DMS53 treated with DMSO at 0.1 percent for 48 hours (cell line): ENCODE measurements at regions not wholly inside any gene's neighbourhood (a gene's known extent, or its start where the extent isn't known, plus 50 kb on each side); places are given as distances from the start of the nearest gene placed in this dataset.

ENCODE experiments used
- DNase-seq: peaks from one replicate; lab custom pipeline; 2025; ENCODE audit not compliant: unreplicated experiment; lab: John Stamatoyannopoulos, UW

DNA sequence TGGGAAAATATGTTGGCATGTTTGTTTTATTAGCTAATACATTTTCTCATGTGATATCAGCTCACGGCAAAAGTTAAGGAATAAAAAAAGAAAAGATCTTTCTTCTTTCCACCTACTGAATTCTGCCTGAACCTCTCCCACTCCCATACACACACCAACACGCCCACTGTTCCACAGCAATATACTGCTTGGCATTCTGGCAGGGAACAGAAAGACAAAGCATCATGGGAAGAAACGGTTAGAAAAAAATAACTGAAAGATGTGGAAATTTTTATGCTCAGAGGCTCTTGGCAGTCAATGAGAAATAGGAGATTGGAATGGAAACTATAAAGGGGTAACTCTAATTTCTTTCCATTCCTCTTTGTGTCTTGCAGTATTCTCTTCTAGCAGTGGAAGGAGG, 268.5 kb downstream of the FOXG1 start:
- no peak for DNase-seq

DNA sequence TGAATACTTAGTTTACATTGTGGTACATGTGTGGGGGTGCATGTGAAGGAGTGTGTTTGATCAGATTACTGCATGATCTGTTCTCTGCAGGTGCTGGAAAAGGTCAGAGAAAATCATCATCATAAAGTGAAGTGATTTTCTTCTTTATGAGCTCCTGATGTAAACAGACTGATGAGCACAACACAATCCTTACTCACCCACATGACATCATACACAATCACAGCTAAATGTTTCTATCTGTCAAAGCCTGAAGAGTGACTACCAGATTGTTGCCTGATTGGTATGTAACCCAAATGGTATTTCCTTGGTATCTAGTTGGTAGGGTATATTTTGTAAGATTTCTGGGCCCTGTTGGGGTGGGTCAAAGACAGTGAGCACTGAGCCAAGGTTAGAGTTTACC, 270.8 kb downstream of the FOXG1 start:
- DNase-seq: no peak

DNA sequence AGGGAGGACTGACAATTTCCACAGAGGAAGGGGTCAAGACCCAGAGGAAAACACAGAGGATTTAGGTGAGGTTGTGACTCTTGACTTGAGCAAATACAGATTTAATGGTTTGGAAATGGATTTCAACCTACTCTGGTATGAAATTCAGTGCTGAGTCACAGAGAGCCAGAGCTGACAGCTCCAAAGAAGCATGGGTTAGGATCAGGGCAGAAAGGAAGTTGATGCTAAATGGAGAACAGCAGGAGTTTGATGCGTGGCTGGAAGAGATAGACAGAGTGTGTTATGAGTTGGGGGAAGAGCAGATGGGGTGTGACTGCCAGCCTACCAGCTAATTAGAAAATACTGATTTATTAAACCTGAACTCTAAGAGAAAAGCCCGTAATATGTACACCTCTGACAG, 272.6 kb downstream of the FOXG1 start:
- DNase-seq: no peak

DNA sequence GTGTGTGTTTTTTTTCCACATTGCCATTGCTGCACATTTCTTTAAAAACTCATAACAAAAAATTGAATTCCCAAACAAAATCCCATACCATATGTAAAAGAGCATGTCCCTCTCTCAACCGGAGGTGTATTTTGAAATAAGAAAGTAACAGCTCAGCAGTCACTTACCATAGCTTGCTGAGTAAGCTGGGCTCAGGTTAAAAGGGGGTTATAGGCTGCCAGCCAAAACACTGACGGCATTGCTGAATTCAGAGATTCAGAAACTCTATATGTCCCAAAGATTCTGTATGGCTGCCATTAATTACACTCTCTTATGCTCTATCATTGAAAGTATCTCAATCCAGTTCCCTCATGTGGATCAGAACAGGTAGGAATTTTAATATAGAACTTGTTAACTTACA, 276.0 kb downstream of the FOXG1 start:
- DNase-seq: no peak

DNA sequence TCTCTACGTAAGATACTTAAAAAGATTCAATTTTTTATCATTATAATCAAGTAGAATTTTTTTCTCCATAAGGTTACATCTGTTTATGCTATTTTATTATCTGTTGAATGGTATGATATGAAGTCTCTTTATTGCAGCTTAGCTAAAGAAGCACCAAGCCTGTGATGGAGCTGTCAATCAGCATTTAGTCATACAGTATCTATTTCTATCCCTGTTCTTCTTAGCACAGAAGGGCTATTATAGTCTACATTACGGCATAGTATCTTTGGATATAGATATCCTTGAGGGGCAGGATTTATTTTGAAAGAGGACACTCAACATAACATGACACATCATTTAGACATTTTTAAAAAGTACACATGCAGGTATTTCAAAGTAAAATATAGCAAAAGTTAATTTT, 277.1 kb downstream of the FOXG1 start:
- no peak for DNase-seq

DNA sequence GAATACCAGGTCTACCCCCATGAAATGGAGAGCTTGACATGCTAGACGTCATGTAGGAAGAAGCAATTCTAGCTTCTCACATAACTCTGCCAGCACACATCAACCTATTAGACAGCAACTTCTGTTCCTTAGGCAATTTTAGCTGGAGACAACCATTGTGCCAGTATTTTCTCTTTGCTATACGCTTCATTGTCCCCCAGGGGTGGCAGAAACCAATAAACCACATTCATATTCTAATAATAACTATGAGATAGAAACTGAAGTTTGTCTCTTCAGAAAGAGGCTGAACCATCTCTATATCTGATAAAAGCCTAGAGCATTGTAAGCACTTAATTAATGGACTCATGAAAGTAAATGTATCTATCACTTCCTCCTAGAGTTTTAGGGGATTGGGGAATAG, 278.6 kb downstream of the FOXG1 start:
- no peak for DNase-seq

DNA sequence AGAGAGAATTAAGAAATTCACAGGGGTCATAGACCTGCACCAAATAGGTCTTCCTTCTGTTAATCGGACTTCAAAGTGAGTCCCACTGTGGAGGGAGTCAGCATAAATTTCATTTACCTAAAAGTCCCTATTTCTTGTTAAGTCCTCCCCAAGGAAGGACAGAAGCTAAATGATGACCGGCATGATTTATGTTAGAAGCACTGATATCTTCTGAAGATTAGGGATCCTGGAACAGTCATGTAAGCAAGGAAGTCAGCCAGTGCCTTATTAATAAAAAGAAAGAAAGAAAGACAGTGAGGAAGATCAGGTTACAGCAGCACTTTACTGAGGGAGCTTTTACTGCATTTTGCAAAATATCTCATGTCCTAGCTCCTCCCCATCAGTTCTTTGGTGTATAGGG, 287.5 kb downstream of the FOXG1 start:
- DNase-seq: no peak

DNA sequence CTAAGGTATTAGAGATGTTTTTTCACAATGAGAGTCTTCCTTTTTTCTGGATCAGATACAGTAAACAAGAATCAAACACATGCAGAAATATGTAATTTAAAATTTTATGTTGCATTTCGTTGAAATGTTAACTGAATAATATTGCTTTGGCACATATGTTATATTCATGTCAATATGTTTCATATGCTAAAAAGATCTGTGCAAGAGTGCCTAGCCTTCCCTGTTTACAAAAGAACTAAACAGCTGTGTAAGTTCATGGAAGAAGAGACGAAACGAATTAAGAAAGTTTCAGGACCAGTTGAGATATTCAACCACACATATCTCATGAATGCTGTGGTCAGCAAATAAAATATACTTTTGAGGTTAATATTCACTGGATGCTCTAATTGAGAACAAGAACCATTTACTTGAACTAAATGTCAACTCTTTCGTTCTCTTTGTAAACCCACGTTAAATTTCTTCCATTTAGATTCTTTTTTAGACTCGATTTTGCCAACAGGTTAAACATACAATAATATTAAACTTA, 289.5 kb downstream of the FOXG1 start:
- DNase-seq: no peak

DNA sequence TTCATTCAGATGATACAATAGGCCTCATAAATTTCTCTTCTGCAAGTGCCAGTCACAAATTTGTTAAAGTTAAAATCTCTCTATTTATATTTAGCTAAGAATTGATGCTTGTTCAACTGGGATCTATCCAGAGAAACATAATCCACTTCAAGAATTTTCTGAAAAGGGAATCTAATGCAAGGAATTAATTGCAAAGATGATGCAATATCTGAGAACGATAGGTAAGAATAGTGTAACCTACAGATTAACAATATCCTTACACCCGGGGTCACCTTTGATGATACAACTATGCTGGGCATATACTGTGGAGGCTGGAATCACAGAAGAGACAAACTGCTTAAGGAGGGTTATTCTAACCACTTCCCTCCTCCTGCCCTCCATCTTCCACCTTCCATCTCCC, 295.1 kb downstream of the FOXG1 start:
- DNase-seq: no peak

DNA sequence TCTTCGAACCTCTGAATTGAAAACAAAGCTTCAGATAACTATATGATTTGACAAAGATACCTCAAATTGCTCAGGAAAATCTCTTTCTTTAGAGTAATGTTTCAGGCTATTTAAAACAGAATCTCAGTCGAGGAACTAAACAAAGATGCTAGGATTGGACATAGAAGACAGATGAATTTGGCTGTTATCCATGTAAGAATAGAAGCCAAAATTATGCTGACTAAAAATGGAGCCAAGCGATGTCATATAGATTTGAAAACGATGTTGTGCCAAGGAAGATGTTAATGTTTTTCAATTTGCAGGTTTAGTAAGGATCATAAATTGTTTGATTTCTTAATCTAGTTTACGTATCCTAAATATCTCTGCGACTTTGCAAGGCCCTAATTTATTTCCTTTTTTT, 295.9 kb downstream of the FOXG1 start:
- DNase-seq: no peak

DNA sequence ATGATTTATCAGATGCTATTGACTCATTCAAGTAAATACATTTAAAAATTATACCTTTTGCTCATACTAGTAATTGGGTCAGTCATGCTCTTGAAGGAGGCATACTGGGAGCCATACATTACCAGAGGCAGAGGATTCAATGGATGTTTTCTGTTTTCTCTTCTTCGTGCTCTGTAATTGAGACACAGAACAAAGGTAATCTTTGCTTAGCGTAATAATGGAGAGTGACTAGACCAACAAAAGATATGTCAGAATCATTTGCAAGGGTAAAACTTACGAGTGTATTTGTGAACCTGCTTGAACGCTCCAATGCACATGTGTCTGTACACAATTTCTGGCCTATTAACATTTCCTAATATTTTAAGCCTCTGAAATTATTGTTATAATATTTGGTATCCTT, 296.4 kb downstream of the FOXG1 start:
- no peak for DNase-seq

DNA sequence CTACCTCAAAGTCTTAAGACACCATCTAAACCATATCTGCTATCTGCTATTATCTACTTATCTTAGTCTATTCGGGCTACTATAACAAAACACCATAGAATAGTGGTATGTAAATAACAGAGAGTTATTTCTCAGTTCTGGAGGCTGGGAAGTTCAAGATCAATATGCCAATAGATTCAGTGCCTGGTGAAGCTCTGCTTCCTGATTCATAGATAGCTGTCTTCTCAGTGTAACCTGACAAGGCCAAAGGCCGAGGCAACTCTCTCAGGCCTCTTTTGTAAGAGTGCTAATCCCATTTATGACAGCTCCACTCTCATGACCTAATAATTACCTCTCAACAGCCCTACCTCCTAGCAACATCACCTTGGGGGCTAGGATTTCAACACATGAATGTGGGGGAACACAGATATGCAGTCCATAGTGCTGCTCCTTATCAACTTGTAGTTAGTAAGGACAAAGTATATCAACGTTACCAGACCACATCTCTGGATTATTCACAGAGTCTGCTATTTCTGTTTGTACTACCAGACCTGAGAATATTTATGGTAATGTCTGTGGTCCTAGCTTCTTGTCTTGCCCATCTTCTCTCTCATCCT, 297.8 kb downstream of the FOXG1 start:
- DNase-seq: no peak

DNA sequence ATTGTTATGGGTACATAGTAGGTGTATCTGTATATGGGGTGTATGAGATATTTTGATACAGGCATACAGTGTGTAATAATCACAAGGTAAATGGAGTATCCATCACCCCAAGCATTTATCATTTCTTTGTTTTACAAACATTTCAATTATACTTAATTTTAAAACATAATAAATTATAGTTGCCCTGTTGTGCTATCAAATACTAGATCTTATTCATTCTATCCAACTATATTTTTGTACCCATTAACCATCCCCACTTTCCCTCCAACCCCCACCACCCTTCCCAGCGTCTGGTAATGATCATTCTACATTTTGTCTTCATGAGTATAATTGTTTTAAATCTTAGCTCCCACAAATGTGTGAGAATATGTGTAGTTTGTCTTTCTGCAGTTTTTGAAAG, 302.6 kb downstream of the FOXG1 start:
- DNase-seq: no peak

DNA sequence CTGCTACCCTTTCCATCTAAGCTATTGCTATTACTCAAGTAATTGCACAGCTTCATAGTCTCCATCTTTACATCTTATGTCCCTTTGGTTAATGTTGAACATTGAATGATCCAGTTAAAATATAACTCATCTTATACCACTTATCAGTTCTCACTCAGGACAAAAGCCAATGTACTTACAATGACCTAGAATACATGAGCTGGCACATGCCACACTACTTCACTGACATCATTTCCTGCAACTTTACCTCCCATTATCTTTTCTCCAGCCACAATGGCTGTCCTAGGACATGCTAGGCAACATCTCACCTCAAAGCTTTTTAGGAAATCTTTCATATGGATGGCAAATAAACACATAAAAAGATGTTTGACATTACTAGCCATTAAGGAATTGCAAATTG, 309.2 kb downstream of the FOXG1 start:
- peak; percentile 5 for DNase-seq

DNA sequence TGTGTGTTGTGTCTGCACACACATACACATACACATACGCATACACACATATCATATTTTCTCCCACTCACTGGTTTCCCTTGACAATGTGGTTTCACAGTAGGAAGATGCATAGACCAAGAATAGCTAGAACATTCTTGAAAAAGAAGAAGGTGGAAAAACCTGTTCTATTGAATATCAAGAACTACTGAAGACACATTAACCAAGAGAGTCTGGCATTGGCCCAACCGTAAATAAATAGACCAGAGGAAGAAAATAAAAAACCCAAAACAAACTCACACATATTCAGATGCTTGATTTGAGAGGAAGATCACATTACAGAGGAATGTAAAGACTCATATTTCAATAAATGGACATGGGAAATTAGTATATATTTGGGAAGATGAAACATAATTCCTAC, 311.3 kb downstream of the FOXG1 start:
- peak; percentile 32 for DNase-seq

DNA sequence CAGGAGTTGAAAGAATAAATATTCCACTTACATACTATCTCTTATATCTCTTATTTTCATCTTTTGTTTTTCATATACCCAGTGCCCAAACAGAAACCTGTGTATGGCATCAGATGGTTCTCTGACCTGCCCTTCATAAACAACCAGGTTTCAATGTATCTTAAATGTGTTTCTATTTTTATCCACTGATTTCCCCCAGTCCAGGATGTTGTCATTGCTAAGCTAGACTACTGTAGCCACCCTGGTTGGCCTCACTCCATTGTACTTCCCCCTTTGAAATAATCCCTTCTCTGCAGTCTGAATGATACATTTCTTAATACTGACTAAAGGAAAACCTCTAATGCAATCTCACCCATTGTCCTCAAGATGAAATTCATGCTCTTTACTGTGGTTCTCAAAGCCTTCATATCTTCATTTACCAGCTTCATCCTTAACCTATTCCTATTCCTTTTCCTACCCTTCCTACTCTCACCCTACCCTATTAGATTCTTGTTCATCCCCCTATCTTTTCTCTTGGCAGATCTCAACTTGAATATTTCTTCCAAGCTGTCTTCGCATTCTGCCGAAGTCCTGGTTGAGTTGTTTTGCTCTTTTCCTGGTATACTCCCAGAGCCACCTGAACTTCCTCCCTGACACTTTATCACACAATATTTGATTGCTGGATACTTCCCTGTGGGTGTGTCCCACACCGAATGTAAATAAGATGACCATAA, 312.4 kb downstream of the FOXG1 start:
- no peak for DNase-seq

DNA sequence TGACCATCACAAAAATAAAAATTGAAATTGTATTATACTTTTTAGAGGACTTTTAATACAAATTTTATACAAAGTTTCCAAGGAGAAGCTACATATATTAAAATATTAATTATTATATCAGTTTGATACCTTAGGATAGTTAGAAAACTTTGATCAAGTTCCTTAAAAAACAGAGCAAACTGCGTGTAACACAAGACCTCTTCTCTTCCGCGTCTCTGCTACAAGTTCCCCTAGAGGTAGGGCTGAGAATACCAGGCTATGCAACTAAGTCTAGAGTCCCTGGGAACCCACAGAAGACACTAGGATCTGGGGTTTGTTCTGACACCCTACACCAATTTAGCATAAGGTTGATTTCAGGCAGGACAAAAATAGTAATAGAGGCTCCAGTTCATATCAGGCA, 319.0 kb downstream of the FOXG1 start:
- DNase-seq: no peak

DNA sequence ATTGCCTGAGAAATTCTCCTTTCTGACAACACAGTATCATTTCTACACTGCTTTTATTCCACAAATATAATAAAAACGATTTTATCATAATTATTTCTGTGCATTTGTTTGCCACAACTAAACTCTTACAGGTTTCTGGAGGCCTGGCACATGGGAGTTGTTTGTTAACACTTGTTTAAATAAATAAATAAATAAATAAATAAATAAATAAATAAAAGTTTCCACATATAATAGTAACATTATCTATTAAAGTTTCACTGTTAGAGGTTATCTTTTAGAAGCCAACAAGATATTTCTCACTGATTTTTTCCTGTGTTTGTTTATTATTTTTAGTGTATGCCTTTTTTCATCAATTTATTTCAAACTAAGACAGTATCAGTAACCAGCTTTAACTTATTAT, 323.3 kb downstream of the FOXG1 start:
- no peak for DNase-seq

DNA sequence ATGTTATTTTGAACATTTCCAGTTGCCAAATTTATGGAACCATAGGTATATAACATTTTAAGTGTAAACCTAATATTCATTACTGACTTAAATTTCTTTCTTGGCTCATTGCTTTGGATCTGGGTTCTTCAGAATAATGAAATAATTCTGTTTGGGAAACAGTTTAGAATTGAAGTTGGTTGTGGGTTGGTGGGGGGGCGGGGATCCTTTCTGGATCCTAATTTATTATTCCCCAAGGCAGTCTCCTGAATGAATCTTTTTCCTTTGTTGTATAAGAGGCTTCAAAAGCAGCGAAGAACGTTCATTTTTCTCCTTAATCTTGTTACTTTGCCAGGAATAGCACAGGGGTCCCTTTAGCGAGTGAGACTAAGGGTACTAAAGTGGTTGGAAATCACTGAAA, 325.5 kb downstream of the FOXG1 start:
- no peak for DNase-seq

DNA sequence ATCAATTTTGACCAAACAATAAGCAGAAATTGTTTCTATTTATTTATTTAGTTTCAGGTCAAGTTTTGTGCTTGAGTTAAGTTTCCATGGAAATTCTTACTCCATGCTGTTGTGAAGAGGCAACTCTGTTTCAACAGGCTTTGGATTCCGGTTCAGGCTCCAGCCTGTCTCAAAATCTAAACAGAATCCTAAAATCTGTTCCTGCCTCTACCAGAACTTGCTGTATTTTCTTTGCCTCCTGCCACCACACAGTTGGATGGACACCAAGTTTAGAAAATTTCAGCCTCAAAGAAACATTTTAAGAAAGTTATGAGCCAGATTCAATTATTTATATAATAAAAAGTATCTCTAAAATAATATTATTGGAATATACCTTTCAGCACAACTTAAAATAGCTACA, 330.9 kb downstream of the FOXG1 start:
- DNase-seq: no peak

DNA sequence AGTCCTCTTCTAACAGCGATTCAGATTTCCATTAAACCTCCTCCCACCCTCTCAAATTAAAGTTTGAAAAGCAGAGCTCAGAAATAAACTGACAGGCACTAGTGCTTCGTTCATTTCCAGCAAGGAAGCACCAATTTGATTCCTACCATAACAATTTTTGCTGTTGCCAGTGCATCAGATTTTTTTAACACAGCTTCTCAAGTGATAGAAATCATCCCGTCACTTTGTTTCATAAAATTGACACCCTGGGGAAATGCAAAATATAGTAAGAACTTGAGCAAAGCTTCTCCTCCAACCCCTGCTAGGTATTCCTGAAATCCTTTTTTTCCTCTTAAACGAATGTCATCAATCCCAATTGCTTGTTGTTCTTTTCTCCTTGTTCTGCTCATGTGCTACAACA, 332.1 kb downstream of the FOXG1 start:
- DNase-seq: no peak

DNA sequence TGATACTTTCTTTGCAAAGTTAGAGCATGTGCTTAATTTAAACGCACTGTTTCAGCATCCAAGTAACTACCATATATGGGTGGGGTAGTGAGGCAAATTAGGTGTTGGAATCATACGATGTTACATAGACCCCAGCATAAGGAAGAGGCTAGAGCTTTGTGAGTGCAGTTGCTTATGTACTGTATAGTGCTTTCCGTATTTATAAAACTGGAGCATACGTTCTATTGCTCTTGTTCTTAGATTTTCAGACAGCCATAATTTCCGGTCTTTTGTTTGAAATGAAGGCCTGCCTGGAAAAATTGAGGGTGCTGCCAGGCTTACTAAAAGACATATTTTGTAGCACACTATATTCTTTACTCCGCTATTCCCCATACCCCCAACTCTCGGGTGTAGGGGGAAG, 335.7 kb downstream of the FOXG1 start:
- DNase-seq: no peak

DNA sequence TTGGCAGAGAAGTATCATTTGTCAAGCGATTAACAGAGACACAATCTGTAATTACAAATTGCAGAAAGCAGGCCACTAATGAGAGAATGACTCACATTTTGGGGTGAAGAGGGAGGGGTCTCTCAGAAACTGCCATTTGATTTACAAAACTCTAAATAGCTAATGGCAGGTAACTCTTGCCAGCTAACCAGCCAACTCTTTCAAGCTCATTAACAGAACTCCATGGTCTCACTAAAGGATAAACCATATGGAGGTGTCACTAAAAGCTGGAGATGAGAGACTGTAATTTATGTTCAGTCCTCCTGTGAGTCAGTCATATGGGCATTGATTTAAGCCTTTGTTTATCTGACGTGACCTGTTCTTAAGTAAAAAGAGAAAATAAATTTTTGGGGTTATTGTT, 336.4 kb downstream of the FOXG1 start:
- DNase-seq: no peak
